Lower lobe of right lung (tissue), 2 donors: ENCODE measurements at regions not wholly inside any gene's neighbourhood (a gene's known extent, or its start where the extent isn't known, plus 50 kb on each side); places are given as distances from the start of the nearest gene placed in this dataset. TPM values are rescaled to one million over a fixed set of nuclear protein-coding genes. Genes with fewer than 3 reads are reported as not detected.

Experiments used
- ATAC-seq, 2 donors: fragments of 200-7000 bp; cut with Tn5 transposase; one replicate each; pipeline ENCODE4 v1.9.1; 2020 to 2022; ENCODE audit warnings: mild to moderate bottlenecking in 2 of 2, moderate library complexity in 2 of 2
- DNase-seq: peaks from one replicate; pipeline ENCODE4 v3.0.0-alpha.2; 2020
- H3K27ac ChIP-seq: fragments of 200-600 bp; one replicate; pipeline ENCODE4 v1.8.0; 2022
- H3K27me3 ChIP-seq: fragments of 200-600 bp; one replicate; pipeline ENCODE4 v1.8.0; 2022; ENCODE audit warnings: low read depth
- H3K36me3 ChIP-seq: fragments of 200-600 bp; one replicate; pipeline ENCODE4 v1.8.0; 2022; ENCODE audit warnings: mild to moderate bottlenecking
- H3K4me1 ChIP-seq: fragments of 200-600 bp; one replicate; pipeline ENCODE4 v1.8.0; 2022
- H3K4me3 ChIP-seq: fragments of 200-600 bp; one replicate; pipeline ENCODE4 v1.8.0; 2022; ENCODE audit warnings: mild to moderate bottlenecking
- H3K9me3 ChIP-seq: fragments of 200-600 bp; one replicate; pipeline ENCODE4 v1.8.0; 2022
- intact Hi-C: fragments of 100-400 bp; cut with DNase I; formaldehyde crosslinking; loops from one replicate; pipeline ENCODE4 v1.11.0; 2022
- microRNA-seq: library from miRNA; unstranded; fragments of <30 nt; microRNA quantifications from one replicate; pipeline ENCODE4 v1.2.0, GENCODE V29; 2020; ENCODE audit warnings: borderline number of aligned reads
- TF ChIP-seq, protein P1 (sequence below): fragments of 200-600 bp; IDR thresholded peaks from one replicate; pipeline ENCODE4 v1.8.0; 2022; ENCODE audit warnings: antibody characterized with exemption, mild to moderate bottlenecking
- donor health status: DM: no; HTN: yes; CAD: no; lungs with severe emphysema.

DNA sequence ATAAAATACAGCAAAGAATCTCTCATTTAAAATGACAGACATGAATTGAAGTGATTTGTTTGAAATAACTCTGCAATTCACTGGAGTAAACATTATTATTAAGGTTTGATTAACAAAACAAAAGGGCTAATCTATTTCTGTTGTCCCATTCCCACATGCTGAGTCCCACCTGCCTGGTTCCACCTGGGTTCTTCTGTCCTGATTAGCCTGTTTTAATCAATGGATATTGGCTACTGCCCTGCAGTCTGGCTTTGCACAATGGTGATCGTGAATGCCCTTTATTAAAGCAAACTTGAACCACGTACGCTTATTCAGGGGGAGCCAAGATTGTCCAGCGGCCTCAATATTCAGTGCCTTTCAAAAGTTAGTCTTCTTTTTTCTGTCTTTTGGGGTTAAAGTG lies 72.8 kb upstream of the CDH19 start:
- no peaks in the 10 kb centered on the region for H3K4me1 ChIP-seq
- no peaks in the 10 kb centered on the region for H3K27me3 ChIP-seq
- ATAC-seq (no peak), DNase-seq (no peak)
- H3K9me3 ChIP-seq: no peaks in the 10 kb centered on the region
- H3K27ac ChIP-seq: no peak overlapping the region
- TF ChIP-seq, protein P1, sequence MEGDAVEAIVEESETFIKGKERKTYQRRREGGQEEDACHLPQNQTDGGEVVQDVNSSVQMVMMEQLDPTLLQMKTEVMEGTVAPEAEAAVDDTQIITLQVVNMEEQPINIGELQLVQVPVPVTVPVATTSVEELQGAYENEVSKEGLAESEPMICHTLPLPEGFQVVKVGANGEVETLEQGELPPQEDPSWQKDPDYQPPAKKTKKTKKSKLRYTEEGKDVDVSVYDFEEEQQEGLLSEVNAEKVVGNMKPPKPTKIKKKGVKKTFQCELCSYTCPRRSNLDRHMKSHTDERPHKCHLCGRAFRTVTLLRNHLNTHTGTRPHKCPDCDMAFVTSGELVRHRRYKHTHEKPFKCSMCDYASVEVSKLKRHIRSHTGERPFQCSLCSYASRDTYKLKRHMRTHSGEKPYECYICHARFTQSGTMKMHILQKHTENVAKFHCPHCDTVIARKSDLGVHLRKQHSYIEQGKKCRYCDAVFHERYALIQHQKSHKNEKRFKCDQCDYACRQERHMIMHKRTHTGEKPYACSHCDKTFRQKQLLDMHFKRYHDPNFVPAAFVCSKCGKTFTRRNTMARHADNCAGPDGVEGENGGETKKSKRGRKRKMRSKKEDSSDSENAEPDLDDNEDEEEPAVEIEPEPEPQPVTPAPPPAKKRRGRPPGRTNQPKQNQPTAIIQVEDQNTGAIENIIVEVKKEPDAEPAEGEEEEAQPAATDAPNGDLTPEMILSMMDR: no peak
- intact Hi-C loops: no loop called here
- no peaks in the 10 kb centered on the region for H3K36me3 ChIP-seq
- no peak overlapping the region for H3K4me3 ChIP-seq

DNA sequence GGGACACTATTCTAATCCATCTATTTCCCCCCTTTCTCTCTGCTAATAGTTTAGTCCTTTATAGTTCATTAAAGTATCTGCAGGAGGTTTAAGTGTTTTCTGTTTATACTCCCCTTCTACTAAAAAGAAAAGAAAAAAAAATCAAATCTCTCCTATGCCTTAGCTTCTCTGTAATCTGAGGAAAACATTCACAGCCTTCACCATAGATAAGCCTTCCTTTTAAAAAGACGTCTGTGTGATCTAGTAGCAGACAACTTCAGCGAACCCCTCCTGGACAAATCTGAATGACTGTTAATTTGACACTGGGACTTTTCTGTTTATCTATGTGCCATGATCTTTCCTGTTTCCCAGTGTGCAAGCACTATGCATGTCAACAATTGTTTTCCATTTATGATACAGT lies 70.4 kb upstream of the CDH19 start:
- Histone ChIP-seq H3K27me3 (no peaks in the 10 kb centered on the region), H3K36me3 (no peaks in the 10 kb centered on the region), H3K4me3 (no peak overlapping the region), H3K27ac (no peak overlapping the region), H3K4me1 (no peaks in the 10 kb centered on the region), H3K9me3 (no peaks in the 10 kb centered on the region)
- intact Hi-C loops: no loop called here
- TF ChIP-seq, protein P1: no peak
- DNase-seq (no peak), ATAC-seq (no peak)

DNA sequence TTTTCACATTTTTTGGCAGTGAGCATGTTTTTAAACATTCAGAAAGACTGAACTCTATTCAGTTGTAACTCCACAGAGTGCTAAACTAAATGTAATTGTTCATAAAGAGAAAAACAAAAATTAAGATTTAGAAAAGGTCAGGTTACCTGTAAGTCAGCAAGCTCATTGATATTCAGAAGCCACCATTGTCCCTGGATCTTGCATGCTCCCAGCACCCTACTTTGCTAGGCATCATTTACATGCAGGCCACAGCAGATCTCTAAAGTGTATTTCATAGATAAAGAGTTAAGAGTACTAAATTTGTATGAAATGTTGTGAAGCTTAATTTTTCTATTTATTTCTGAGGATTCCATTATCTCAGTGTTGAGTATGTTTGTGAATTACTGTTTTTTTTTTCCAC lies 64.8 kb upstream of the CDH19 start:
- intact Hi-C loops: no loop called here
- Histone ChIP-seq H3K9me3 (no peaks in the 10 kb centered on the region), H3K27ac (no peak overlapping the region), H3K4me1 (no peaks in the 10 kb centered on the region), H3K4me3 (no peak overlapping the region), H3K36me3 (no peaks in the 10 kb centered on the region), H3K27me3 (no peaks in the 10 kb centered on the region)
- ATAC-seq (no peak), DNase-seq (no peak)
- TF ChIP-seq, protein P1: no peak

DNA sequence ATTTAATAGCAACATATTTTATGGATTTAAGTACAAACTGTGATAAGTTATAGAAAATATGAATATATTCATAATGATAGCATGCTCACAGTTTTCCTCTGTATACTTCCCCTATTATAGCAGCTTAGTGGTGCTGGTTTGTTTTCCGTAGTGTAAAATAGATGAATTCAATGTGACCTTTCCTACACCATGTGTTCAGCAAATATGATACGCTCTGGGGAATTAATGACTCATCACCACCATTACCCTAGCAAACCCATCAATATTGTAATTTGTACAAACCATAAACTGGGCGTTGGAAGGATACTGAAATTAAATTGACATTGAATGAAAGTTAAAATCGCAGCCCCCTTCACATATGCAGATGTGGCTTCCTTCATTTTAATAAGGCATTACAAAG lies 58.7 kb upstream of the CDH19 start:
- intact Hi-C loops: no loop called here
- DNase-seq (no peak), ATAC-seq (no peak)
- H3K9me3 ChIP-seq: no peaks in the 10 kb centered on the region
- H3K27ac ChIP-seq: no peak overlapping the region
- H3K27me3 ChIP-seq: no peaks in the 10 kb centered on the region
- no peak overlapping the region for H3K4me3 ChIP-seq
- TF ChIP-seq, protein P1: no peak
- no peaks in the 10 kb centered on the region for H3K4me1 ChIP-seq
- no peaks in the 10 kb centered on the region for H3K36me3 ChIP-seq

GRCh38 chr18:66655407-66655806 lies 51.5 kb upstream of the CDH19 start:
- Histone ChIP-seq H3K36me3 (no peaks in the 10 kb centered on the region), H3K9me3 (no peaks in the 10 kb centered on the region), H3K27me3 (no peaks in the 10 kb centered on the region), H3K4me3 (no peak overlapping the region), H3K4me1 (no peaks in the 10 kb centered on the region), H3K27ac (no peak overlapping the region)
- ATAC-seq (peak; percentile 74 to 91), DNase-seq (no peak)
- TF ChIP-seq, protein P1: no peak
- intact Hi-C loops: no loop called here

Small RNA genes in the stretch of these regions (microRNA-seq; reads per million reads assigned to microRNA genes)
- gene MIR5011: not detected
